BLaER1 treated with 17β-estradiol and CSF1 and Interleukin-3, amounts not matched to agents 10 nM and 100 nM (cell line): ENCODE measurements at regions not wholly inside any gene's neighbourhood (a gene's known extent, or its start where the extent isn't known, plus 50 kb on each side); places are given as distances from the start of the nearest gene placed in this dataset.

ENCODE experiments used
- H3K27ac ChIP-seq, 11 experiments: shearing (Covaris generic); formaldehyde crosslinking; 2 replicates each; pipeline ENCODE4 v1.8.1; 2022
- H3K27me3 ChIP-seq, 11 experiments: shearing (Covaris generic); formaldehyde crosslinking; 2 replicates each; pipeline ENCODE4 v1.8.1; 2022
- H3K36me3 ChIP-seq, 11 experiments: shearing (Covaris generic); formaldehyde crosslinking; 2 replicates each; pipeline ENCODE4 v1.8.1; 2022
- H3K4me1 ChIP-seq, 10 experiments: shearing (Covaris generic); formaldehyde crosslinking; 2 replicates each; pipeline ENCODE4 v1.8.1; 2022
- H3K4me2 ChIP-seq, 11 experiments: shearing (Covaris generic); formaldehyde crosslinking; 2 replicates each; pipeline ENCODE4 v1.8.1; 2022
- H3K4me3 ChIP-seq, 10 experiments: shearing (Covaris generic); formaldehyde crosslinking; 2 replicates each; pipeline ENCODE4 v1.8.1; 2022
- H3K9ac ChIP-seq, 11 experiments: shearing (Covaris generic); formaldehyde crosslinking; 2 replicates each; pipeline ENCODE4 v1.8.1; 2022
- H3K9me3 ChIP-seq, 11 experiments: shearing (Covaris generic); formaldehyde crosslinking; replicated peaks in 1 of 11; 2 replicates each; pipeline ENCODE4 v1.8.1; 2022
- H4K20me1 ChIP-seq, 11 experiments: shearing (Covaris generic); formaldehyde crosslinking; 2 replicates each; pipeline ENCODE4 v1.8.1; 2022
- Cebpa-rat ChIP-seq, 11 experiments: shearing (Covaris generic); IDR thresholded peaks; 2 replicates each; pipeline ENCODE4 v1.8.1; 2022

DNA sequence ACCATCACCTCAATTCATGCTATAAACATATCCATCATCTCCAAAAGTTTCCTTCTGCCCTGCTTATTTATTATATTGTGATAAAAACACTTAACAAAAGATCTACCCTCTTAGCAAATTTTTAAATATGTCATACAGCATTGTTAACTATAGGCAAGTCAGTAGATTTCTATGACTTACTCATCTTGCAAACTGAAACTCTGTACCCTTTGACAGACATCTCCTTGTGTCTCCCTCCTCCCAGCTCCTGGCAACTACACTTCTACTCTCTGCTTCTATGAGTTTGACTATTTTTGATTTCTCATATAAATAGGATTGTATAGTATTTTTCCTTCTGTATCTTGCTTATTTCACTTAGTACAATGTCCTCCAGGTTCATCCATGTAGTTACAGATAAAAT, 174.8 kb downstream of the TNFSF18 start:
- Histone ChIP-seq H3K4me1 (peaks cover 0 to 22% (median 0%) of the 10 kb centered on the region in 10 experiments; a peak in 4 of 20 replicates), H3K4me2 (no peak overlapping the region), H3K9me3 (peaks cover 0 to 10% (median 4%) of the 10 kb centered on the region in 11 experiments; a peak in 5 of 22 replicates), H3K4me3 (no peak overlapping the region), H4K20me1 (no peaks in the 10 kb centered on the region), H3K9ac (no peak overlapping the region), H3K27me3 (no peaks in the 10 kb centered on the region), H3K27ac (no peak overlapping the region), H3K36me3 (no peaks in the 10 kb centered on the region)
- TF ChIP-seq Cebpa-rat (IDR thresholded peaks at IDR 0.05) = no peak

DNA sequence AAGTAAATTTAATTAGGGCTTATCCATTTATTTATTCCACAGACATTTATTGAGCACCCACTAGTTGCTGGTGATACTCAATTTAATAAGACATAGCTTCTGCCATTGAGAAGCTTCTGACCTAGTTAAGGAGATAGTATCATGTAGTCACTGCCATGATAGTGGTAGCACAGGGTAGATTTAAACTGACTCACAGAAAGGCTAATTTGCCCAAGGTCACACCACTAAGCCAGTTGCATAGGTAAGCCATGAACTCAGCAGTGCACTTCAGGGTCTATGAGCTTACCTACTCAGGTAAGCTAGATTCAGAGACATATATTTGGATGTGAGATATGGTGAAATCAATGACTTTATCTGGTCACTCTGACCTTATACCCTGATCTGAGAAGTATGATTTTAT, 168.4 kb downstream of the TNFSF18 start:
- peaks cover 14 to 20% (median 17%) of the 10 kb centered on the region in 10 experiments for H3K4me1 ChIP-seq
- peak overlapping the region in 1 of 11 experiments; percentile 65; a peak in 3 of 22 replicates for H3K4me2 ChIP-seq

DNA sequence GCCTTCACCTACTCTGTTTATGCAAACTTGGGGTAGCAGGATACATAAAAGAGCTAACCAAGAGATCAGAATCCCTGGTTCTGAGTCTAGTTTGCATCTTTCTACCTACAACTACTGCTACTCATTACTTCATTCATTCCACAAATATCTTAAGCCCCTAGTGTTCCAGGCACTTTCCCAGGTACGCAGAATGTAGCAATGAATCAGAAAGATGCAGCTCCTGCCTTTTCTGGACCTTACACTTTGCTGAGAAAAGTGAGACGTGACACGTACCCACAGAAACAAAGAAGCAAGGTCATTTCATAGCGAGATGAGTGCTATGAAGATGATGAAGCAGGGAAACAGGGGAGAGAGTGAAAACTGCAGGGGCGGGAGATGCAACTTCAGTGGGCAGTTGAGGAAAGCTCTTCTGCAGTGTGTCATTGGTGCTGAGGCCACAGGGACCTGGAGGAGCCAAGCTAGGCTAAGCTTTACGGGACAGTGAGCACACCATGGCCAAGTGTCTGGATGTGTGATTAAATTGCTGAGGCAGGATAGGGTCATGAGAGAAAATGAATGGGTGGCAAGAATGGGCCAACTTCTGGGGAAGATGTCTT, 167.9 kb downstream of the TNFSF18 start:
- H3K9me3 ChIP-seq = peaks cover 0 to 10% (median 4%) of the 10 kb centered on the region in 11 experiments; a peak in 5 of 22 replicates
- H4K20me1 ChIP-seq = no peaks in the 10 kb centered on the region
- H3K27ac ChIP-seq = 0 out of 22 replicates have a peak overlapping the region, but pooled peaks of 2 of the 11 experiments have one; percentile 3 to 13
- peaks cover 14 to 20% (median 17%) of the 10 kb centered on the region in 10 experiments for H3K4me1 ChIP-seq
- no peak overlapping the region for H3K4me3 ChIP-seq
- H3K36me3 ChIP-seq = no peaks in the 10 kb centered on the region
- H3K9ac ChIP-seq = no peak overlapping the region
- TF ChIP-seq Cebpa-rat (IDR thresholded peaks at IDR 0.05) = no peak
- H3K27me3 ChIP-seq = no peaks in the 10 kb centered on the region
- H3K4me2 ChIP-seq = peak overlapping the region; percentile 49 to 75 (median 61)

More for the DNA sequence above, 168.4 kb downstream of the TNFSF18 start:
- no peak for TF ChIP-seq Cebpa-rat (IDR thresholded peaks at IDR 0.05)
- Histone ChIP-seq H3K27me3 (no peaks in the 10 kb centered on the region), H3K9ac (no peak overlapping the region), H3K4me3 (no peak overlapping the region), H4K20me1 (no peaks in the 10 kb centered on the region), H3K36me3 (no peaks in the 10 kb centered on the region), H3K27ac (no peak overlapping the region), H3K9me3 (peaks cover 0 to 10% (median 4%) of the 10 kb centered on the region in 11 experiments; a peak in 5 of 22 replicates)

DNA sequence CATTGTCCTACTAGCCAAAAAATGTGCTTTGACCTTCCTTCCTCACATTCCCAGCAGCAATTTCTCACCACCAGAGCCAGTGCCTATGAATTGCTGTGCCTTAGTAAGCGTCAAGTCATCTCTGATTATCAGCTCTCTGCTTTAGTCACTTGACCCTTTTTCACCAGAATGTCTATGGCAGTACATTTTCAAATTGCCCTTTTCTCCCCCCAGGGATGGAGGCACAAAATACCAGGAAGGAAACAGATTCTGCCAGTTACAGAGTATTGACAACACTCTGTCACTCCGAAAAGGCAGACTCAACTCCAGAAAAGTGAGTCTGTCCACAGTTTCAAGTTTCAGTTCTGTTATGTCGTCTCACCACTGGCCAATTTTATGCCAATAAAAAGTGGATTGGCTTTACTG, 167.4 kb downstream of the TNFSF18 start:
- H4K20me1 ChIP-seq = no peaks in the 10 kb centered on the region
- no peaks in the 10 kb centered on the region for H3K36me3 ChIP-seq
- no peak overlapping the region for H3K9ac ChIP-seq
- H3K4me3 ChIP-seq = no peak overlapping the region
- H3K9me3 ChIP-seq = peaks cover 0 to 10% (median 4%) of the 10 kb centered on the region in 11 experiments; a peak in 5 of 22 replicates
- 0 out of 22 replicates have a peak overlapping the region, but pooled peaks of 2 of the 11 experiments have one; percentile 3 to 13 for H3K27ac ChIP-seq
- no peak for TF ChIP-seq Cebpa-rat (IDR thresholded peaks at IDR 0.05)
- H3K4me1 ChIP-seq = peaks cover 14 to 20% (median 17%) of the 10 kb centered on the region in 10 experiments
- no peaks in the 10 kb centered on the region for H3K27me3 ChIP-seq
- H3K4me2 ChIP-seq = peak overlapping the region; percentile 49 to 75 (median 61)

DNA sequence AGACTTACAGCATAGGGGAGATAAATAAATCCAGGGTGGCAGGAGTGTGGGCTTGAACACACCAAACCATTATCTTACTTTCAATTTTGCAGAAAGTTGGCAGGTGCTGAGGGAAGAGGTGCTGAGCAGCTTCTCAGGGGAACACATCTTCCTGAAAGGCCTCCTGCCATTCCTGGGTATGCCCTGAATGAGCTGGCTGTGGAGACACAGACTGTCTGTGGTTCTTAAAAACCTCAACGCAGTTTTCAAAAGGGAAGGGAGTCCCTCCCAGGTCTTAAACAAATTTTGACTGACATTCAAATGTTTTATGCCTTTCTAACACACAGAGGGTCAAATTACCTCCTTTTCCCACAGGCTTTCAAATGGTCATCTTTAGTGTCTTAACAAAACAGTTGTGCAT, 166.9 kb downstream of the TNFSF18 start:
- H4K20me1 ChIP-seq = no peaks in the 10 kb centered on the region
- H3K4me1 ChIP-seq = peaks cover 14 to 20% (median 17%) of the 10 kb centered on the region in 10 experiments
- H3K4me3 ChIP-seq = no peak overlapping the region
- peaks cover 0 to 10% (median 4%) of the 10 kb centered on the region in 11 experiments; a peak in 5 of 22 replicates for H3K9me3 ChIP-seq
- no peak for TF ChIP-seq Cebpa-rat (IDR thresholded peaks at IDR 0.05)
- H3K27me3 ChIP-seq = no peaks in the 10 kb centered on the region
- no peaks in the 10 kb centered on the region for H3K36me3 ChIP-seq
- no peak overlapping the region; a peak in 1 of 22 replicates for H3K9ac ChIP-seq
- H3K4me2 ChIP-seq = peak overlapping the region; percentile 49 to 75 (median 61)
- H3K27ac ChIP-seq = no peak overlapping the region

DNA sequence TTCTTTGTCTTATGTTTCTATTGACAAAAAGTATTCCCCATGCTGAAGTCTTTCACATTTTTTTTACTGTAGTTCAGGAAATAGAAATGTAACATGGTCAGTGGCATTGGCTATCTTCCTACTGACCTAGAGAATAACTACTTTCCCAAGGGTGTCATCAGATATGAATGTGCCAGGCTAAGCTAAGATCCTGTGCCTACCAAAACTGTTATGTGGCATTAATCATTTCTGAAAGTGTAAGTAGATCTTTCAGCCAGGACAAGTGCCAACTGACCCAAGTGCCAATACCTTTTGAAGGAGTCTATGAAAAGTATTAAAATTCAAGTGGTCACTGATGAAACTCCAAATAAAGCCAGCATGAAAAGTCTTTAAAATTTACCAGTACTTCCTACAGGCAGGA, 165.3 kb downstream of the TNFSF18 start:
- Histone ChIP-seq H3K9me3 (no peaks in the 10 kb centered on the region), H3K27ac (no peak overlapping the region), H3K36me3 (no peaks in the 10 kb centered on the region), H3K4me3 (no peak overlapping the region), H3K4me2 (no peak overlapping the region), H3K4me1 (peaks cover 14 to 20% (median 17%) of the 10 kb centered on the region in 10 experiments), H4K20me1 (no peaks in the 10 kb centered on the region), H3K9ac (no peak overlapping the region), H3K27me3 (no peaks in the 10 kb centered on the region)
- no peak for TF ChIP-seq Cebpa-rat (IDR thresholded peaks at IDR 0.05)

DNA sequence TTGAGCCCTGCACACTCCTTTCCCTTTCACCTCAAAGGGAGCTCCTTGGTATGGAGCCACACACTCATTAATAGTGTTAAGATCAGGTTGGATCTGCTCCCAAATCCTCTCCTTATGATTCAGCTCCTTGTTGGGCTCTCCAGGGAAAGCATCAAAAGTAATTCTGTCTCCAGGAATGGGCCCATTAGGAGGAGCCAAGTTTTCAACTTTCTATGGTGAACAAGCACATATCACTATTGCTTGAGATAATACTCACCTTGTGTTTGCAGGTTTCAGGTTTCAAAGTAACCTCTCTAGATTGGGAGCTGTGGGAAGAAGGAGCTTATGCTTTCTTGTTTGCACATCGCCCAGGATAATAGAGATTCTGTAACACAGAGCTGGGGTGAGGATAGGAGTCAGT, 164.8 kb downstream of the TNFSF18 start:
- peaks cover 14 to 20% (median 17%) of the 10 kb centered on the region in 10 experiments for H3K4me1 ChIP-seq
- no peaks in the 10 kb centered on the region for H3K36me3 ChIP-seq
- H3K4me2 ChIP-seq = no peak overlapping the region
- no peak overlapping the region for H3K27ac ChIP-seq
- no peak overlapping the region for H3K4me3 ChIP-seq
- H3K27me3 ChIP-seq = no peaks in the 10 kb centered on the region
- no peaks in the 10 kb centered on the region for H3K9me3 ChIP-seq
- no peak overlapping the region for H3K9ac ChIP-seq
- H4K20me1 ChIP-seq = no peaks in the 10 kb centered on the region
- no peak for TF ChIP-seq Cebpa-rat (IDR thresholded peaks at IDR 0.05)

DNA sequence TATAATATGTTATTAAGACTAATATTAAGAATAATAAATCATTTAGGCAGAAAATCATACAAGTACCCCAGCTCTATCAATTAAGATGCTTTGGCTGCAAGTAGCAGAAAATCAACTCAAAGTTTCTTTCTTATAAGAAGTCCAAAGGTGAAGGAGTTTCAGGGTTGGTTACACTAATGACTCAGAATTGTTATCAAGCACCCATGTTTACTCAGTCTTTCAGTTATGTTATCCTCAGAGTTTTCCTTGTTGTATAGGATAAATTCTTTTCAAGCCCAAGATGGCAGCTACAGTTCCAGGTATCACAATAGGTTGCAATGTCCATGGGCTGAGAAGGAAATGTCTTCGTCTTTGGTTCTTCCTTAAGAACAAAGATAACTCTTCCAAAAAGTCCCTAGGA, 163.6 kb downstream of the TNFSF18 start:
- Histone ChIP-seq H3K9me3 (no peaks in the 10 kb centered on the region), H3K36me3 (no peaks in the 10 kb centered on the region), H3K4me3 (no peak overlapping the region), H3K4me2 (no peak overlapping the region), H3K27ac (no peak overlapping the region), H3K4me1 (peaks cover 14 to 20% (median 17%) of the 10 kb centered on the region in 10 experiments), H4K20me1 (no peaks in the 10 kb centered on the region), H3K27me3 (no peaks in the 10 kb centered on the region), H3K9ac (no peak overlapping the region)
- TF ChIP-seq Cebpa-rat (IDR thresholded peaks at IDR 0.05) = no peak

DNA sequence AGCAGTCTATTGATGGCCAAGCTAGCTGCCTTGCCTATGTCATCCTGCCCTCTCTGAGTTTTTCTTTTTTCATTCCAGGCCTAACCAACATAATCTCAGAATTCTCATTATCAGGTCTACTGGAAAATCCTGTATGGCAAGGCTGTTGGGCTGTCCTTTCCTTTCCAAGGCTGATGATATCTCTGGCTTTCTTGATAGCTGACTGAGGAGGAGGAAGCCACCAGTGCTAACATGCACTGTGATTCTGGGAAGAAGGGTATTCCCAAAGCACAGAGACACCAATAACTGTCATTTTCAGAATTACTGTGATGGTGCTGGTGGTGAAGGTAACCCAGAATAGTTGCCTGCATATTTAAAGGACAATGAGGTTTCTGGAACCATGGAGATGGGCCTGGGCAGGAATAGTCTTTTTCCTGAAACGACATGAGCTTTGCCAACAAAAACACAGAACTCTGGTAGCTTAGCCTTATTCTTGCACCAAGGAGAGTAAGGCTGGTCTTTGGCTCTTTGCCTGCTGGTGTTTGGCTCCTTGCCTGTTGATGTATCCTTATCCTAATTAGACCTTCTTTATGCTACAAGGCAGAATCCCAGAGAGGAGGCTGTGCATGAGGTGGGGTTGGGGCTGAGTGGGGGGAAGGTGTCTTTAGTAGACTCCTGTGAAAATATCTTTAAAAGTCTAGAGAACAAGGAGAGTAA, 157.4 kb downstream of the TNFSF18 start:
- no peaks in the 10 kb centered on the region for H3K27me3 ChIP-seq
- no peaks in the 10 kb centered on the region for H3K36me3 ChIP-seq
- H3K27ac ChIP-seq = no peak overlapping the region
- H3K9me3 ChIP-seq = no peaks in the 10 kb centered on the region
- H4K20me1 ChIP-seq = no peaks in the 10 kb centered on the region
- no peak overlapping the region for H3K4me3 ChIP-seq
- H3K9ac ChIP-seq = no peak overlapping the region
- no peak overlapping the region for H3K4me2 ChIP-seq
- peaks cover 10 to 18% (median 12%) of the 10 kb centered on the region in 10 experiments for H3K4me1 ChIP-seq
- TF ChIP-seq Cebpa-rat (IDR thresholded peaks at IDR 0.05) = no peak
